PC-3 (cell line): ENCODE measurements at regions not wholly inside any gene's neighbourhood (a gene's known extent, or its start where the extent isn't known, plus 50 kb on each side); places are given as distances from the start of the nearest gene placed in this dataset.

ENCODE experiments used
- CTCF ChIP-seq: fragments of 300-600 bp; sonication (generic); conservative IDR thresholded peaks from 2 replicates; pipeline ENCODE4 v1.5.1; 2017; ENCODE audit warnings: antibody characterized with exemption, low read depth, mild to moderate bottlenecking, low read length
- EZH2 ChIP-seq: fragments of 300-600 bp; sonication (generic); IDR thresholded peaks from one replicate; pipeline ENCODE4 v1.6.1; 2017; ENCODE audit warnings: antibody characterized with exemption, mild to moderate bottlenecking, low read length; ENCODE audit not compliant: unreplicated experiment

GRCh38 chr2:136361521-136361920 is 243.6 kb upstream of the CXCR4 start:
- TF ChIP-seq CTCF (no peak), EZH2 (no peak)
